Prostate gland (tissue), 2 donors: ENCODE measurements at regions not wholly inside any gene's neighbourhood (a gene's known extent, or its start where the extent isn't known, plus 50 kb on each side); places are given as distances from the start of the nearest gene placed in this dataset.

Experiments used
- CTCF ChIP-seq, 4 experiments: fragments of 200-600 bp in 2 of 4; fragments of 450-650 bp in 2 of 4; sonication (generic) in 2 of 4; IDR thresholded peaks; 1 replicate in 3 of 4; 2 replicates in 1 of 4; pipeline ENCODE4 v1.5.1; 2016 to 2019; ENCODE audit warnings: antibody characterized with exemption in 4 of 4, mild to moderate bottlenecking in 2 of 4, moderate library complexity in 2 of 4
- POLR2A ChIP-seq: fragments of 450-650 bp; IDR thresholded peaks from one replicate; pipeline ENCODE4 v1.6.1; 2016; ENCODE audit warnings: antibody characterized with exemption, mild to moderate bottlenecking

GRCh38 chr13:105871768-105872167 is 663.7 kb downstream of the EFNB2 start:
- TF ChIP-seq CTCF (IDR thresholded peaks at IDR 0.05), result no peak
- TF ChIP-seq POLR2A, result no peak
